GM20000 (cell line): ENCODE measurements at regions not wholly inside any gene's neighbourhood (a gene's known extent, or its start where the extent isn't known, plus 50 kb on each side); places are given as distances from the start of the nearest gene placed in this dataset.

Experiments
- DNase-seq: peaks from one replicate; pipeline ENCODE4 v3.0.0; 2012; ENCODE audit warnings: low spot score
- CTCF ChIP-seq: IDR thresholded peaks from 2 replicates; pipeline ENCODE4 v1.5.1; 2012; ENCODE audit warnings: mild to moderate bottlenecking, control low read depth; ENCODE audit errors: extremely low read depth, missing control alignments

GRCh38 chr10:92789786-92790185 is 58.5 kb upstream of the EXOC6 start:
- TF ChIP-seq CTCF, result no peak
- no peak for DNase-seq

GRCh38 chr10:92790440-92790839 is 57.9 kb upstream of the EXOC6 start:
- TF ChIP-seq CTCF, result no peak
- no peak for DNase-seq

- no peak for DNase-seq
- TF ChIP-seq CTCF, result no peak
Measured at GRCh38 chr10:92792661-92793060, 55.7 kb upstream of the EXOC6 start.
